ENCODE measurements at regions not wholly inside any gene's neighbourhood (a gene's known extent, or its start where the extent isn't known, plus 50 kb on each side); places are given as distances from the start of the nearest gene placed in this dataset.

- no peak for DNase-seq (ENCODE audit: insufficient read length, low spot score)
- no peak for FAIRE-seq
- TF ChIP-seq, protein P1, sequence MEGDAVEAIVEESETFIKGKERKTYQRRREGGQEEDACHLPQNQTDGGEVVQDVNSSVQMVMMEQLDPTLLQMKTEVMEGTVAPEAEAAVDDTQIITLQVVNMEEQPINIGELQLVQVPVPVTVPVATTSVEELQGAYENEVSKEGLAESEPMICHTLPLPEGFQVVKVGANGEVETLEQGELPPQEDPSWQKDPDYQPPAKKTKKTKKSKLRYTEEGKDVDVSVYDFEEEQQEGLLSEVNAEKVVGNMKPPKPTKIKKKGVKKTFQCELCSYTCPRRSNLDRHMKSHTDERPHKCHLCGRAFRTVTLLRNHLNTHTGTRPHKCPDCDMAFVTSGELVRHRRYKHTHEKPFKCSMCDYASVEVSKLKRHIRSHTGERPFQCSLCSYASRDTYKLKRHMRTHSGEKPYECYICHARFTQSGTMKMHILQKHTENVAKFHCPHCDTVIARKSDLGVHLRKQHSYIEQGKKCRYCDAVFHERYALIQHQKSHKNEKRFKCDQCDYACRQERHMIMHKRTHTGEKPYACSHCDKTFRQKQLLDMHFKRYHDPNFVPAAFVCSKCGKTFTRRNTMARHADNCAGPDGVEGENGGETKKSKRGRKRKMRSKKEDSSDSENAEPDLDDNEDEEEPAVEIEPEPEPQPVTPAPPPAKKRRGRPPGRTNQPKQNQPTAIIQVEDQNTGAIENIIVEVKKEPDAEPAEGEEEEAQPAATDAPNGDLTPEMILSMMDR (IDR thresholded peaks at IDR 0.05; ENCODE audit: insufficient read depth, missing control alignments) = no peak
Measured at GRCh38 chr16:86199182-86199581, 300.2 kb downstream of the IRF8 start.

DNA sequence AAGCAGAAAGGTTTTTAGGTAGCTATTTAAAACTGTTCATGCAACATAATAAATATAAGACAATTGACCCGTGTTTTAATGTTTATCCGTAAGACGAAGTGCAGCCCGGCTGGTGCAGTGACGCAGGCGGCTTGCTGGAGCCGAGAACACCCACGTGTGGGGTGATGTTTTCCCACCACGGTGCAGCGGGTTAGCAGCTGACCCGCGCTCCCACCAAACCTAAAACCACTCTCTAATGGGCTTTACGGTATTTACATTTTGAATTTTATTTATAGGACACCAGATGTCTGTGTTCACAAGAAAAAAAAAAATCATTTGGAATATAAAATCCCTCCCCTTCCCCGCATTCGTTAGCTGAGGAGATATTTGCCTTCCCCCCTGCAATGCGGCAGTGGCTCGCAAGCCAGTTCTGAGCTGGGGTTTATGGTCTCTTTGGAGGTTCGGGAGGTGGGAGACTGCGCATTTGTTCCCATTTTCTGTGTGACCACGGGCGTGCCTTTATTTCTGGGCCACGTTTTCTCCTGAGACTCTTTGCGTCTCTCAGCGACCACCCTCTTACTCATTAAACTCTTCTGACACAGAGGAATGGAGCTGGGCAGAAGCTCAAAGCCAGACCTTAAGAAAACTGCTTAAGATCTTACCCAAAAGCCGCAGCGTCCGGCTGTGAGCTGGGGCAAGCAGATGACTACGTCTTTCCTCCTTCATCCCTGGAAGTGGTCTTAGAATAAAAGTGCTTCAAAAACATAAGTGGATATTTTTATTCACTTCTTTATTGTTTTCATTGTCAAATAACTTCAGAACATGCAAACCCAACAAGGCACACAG lies 301.1 kb downstream of the IRF8 start:
- FAIRE-seq = no peak
- TF ChIP-seq, protein P1 (IDR thresholded peaks at IDR 0.05; ENCODE audit: insufficient read depth, missing control alignments) = no peak
- DNase-seq (ENCODE audit: insufficient read length, low spot score) = no peak

DNA sequence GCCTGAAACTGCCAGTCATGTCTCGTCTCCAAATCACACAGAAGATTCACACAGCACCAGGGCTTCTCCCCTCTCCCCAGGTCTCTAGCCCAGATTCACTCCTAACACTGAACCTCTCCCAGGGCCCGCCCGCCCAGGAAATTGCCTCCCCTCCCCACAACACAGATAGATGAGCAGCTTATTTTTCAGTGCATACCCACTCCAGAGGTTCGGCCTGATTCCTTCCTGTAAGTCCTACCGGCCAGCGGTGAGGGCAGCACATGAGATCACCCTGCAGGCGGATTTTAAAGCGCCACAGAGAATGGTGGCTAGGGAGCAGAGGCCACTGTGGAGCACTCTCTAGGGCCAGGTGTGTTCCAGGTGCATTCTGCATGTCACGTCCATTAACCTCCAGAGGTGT lies 301.8 kb downstream of the IRF8 start:
- FAIRE-seq = no peak
- no peak for DNase-seq (ENCODE audit: insufficient read length, low spot score)

DNA sequence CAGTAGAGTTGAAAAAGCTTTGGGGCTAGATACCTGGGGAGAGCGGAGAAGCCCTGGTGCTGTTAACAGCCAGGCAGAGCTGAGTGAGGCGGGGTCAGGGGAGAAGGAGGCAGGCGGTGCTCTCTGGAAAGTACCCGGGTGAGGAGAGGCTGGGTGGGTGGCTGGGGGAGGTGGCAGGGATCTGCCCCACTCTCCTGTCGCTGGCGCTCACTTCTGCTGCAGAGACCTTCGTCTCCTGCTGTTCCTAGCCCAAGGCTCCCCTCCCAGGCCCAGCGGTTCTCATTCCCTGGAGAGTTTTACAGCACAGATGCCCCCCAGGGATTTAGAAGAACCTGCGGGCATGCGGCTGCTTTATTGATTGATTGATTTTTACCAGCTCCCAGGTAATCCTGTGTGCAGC lies 302.8 kb downstream of the IRF8 start:
- FAIRE-seq (no peak), DNase-seq (ENCODE audit: insufficient read length, low spot score) (no peak)
- TF ChIP-seq, protein P1 (IDR thresholded peaks at IDR 0.05; ENCODE audit: insufficient read depth, missing control alignments) = no peak

More for the DNA sequence above, 301.8 kb downstream of the IRF8 start:
- TF ChIP-seq, protein P1 (IDR thresholded peaks at IDR 0.05; ENCODE audit: insufficient read depth, missing control alignments) = no peak

GRCh38 chr16:86202267-86202666 lies 303.3 kb downstream of the IRF8 start:
- TF ChIP-seq, protein P1 (IDR thresholded peaks at IDR 0.05; ENCODE audit: insufficient read depth, missing control alignments) = no peak
- no peak for DNase-seq (ENCODE audit: insufficient read length, low spot score)
- FAIRE-seq = no peak

GRCh38 chr16:86202760-86203426 lies 303.9 kb downstream of the IRF8 start:
- DNase-seq (ENCODE audit: insufficient read length, low spot score) (no peak), FAIRE-seq (no peak)
- TF ChIP-seq, protein P1 (IDR thresholded peaks at IDR 0.05; ENCODE audit: insufficient read depth, missing control alignments) = no peak
